HG02884 (cell line): ENCODE measurements at regions not wholly inside any gene's neighbourhood (a gene's known extent, or its start where the extent isn't known, plus 50 kb on each side); places are given as distances from the start of the nearest gene placed in this dataset.

ENCODE experiments used
- ATAC-seq: cut with Tn5 transposase; IDR thresholded peaks from one replicate; pipeline ENCODE4 v1.9.1; 2021; ENCODE audit warnings: mild to moderate bottlenecking, moderate library complexity; ENCODE audit not compliant: unreplicated experiment

GRCh38 chr5:171509467-171509866, 90.0 kb downstream of the FGF18 start:
- no peak for ATAC-seq

- no peak for ATAC-seq
These were observed 93.0 kb downstream of the FGF18 start for GRCh38 chr5:171512397-171512796.

- ATAC-seq, result no peak
These were observed 94.1 kb downstream of the FGF18 start for GRCh38 chr5:171513591-171513990.

- ATAC-seq, result no peak
These were observed 99.5 kb downstream of the FGF18 start for GRCh38 chr5:171518916-171519315.

- no peak for ATAC-seq
These were observed 101.1 kb downstream of the FGF18 start for GRCh38 chr5:171520300-171521174.

GRCh38 chr5:171521219-171521633, 101.8 kb downstream of the FGF18 start:
- no peak for ATAC-seq

GRCh38 chr5:171521679-171522078, 102.2 kb downstream of the FGF18 start:
- no peak for ATAC-seq

GRCh38 chr5:171523781-171524180, 104.3 kb downstream of the FGF18 start:
- no peak for ATAC-seq

- ATAC-seq, result no peak
These were observed 105.0 kb downstream of the FGF18 start for GRCh38 chr5:171524466-171524865.

- ATAC-seq, result no peak
These were observed 105.6 kb downstream of the FGF18 start for GRCh38 chr5:171525085-171525484.

GRCh38 chr5:171528036-171528435, 108.6 kb downstream of the FGF18 start:
- no peak for ATAC-seq

- ATAC-seq, result no peak
These were observed 109.6 kb downstream of the FGF18 start for GRCh38 chr5:171528865-171529614.

- no peak for ATAC-seq
These were observed 112.2 kb downstream of the FGF18 start for GRCh38 chr5:171531638-171532037.

- no peak for ATAC-seq
These were observed 113.7 kb downstream of the FGF18 start for GRCh38 chr5:171533153-171533552.

GRCh38 chr5:171534043-171534895, 114.8 kb downstream of the FGF18 start:
- ATAC-seq, result no peak

GRCh38 chr5:171535162-171535561, 115.7 kb downstream of the FGF18 start:
- ATAC-seq, result no peak

- no peak for ATAC-seq
These were observed 117.8 kb downstream of the FGF18 start for GRCh38 chr5:171537070-171537849.

- ATAC-seq, result no peak
These were observed 118.6 kb downstream of the FGF18 start for GRCh38 chr5:171537923-171538537.

GRCh38 chr5:171538681-171539080, 119.2 kb downstream of the FGF18 start:
- no peak for ATAC-seq

- no peak for ATAC-seq
These were observed 121.4 kb downstream of the FGF18 start for GRCh38 chr5:171540865-171541264.
